ENCODE measurements at regions not wholly inside any gene's neighbourhood (a gene's known extent, or its start where the extent isn't known, plus 50 kb on each side); places are given as distances from the start of the nearest gene placed in this dataset.

DNA sequence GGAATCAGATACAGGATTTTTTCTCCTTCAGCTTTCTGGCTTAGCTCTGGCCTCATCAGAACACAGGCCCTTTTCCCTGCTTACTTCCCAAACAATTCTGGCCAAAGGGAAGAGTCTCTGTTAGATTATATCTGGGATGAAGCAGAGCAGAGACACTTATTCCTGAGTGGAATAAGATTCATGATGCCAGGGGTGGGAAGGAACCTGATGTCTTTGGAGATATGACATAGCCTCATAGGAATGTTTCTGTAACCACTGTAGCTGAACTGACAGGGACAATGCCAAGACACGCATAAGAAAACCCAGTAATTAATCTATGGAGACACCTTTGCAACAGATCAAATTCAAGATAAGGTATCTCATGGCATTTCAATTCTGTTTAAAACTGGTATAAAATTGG is 177.1 kb upstream of the RAG2 start:
- H3K9ac ChIP-seq (ENCODE audit: insufficient read depth, low read length, poor library complexity, severe bottlenecking) = no peak overlapping the region
- WGBS (ENCODE audit: insufficient coverage) = 89% methylated on average over 1 of the region's 1 CpG
- Mint-ChIP-seq H3K36me3 (no peaks in the 10 kb centered on the region), H3K4me1 (peaks cover 3% of the 10 kb centered on the region), H3K4me3 (no peak overlapping the region), H3K27me3 (ENCODE audit: low read depth in 3 of 3) (peaks cover 2 to 4% (median 3%) of the 10 kb centered on the region in 3 donors), H3K9me3 (no peaks in the 10 kb centered on the region), H3K27ac (no peak overlapping the region)
- H3K36me3 ChIP-seq (replicated peaks in 1 of 2; ENCODE audit: control insufficient read depth in 1 of 2, insufficient read depth in 2 of 2, low read length in 2 of 2) = no peaks in the 10 kb centered on the region
- H3K27ac ChIP-seq (ENCODE audit: low read depth in 1 of 2, low read length in 2 of 2) = no peak overlapping the region
- no peaks in the 10 kb centered on the region for H3K9me3 ChIP-seq (replicated peaks in 1 of 2; ENCODE audit: control insufficient read depth in 1 of 2, insufficient read depth in 1 of 2, low read length in 2 of 2)
- H3K4me1 ChIP-seq (ENCODE audit: control insufficient read depth in 1 of 2, insufficient read depth in 2 of 2, low read length in 2 of 2) = no peaks in the 10 kb centered on the region
- H3K4me3 ChIP-seq (replicated peaks in 1 of 3; ENCODE audit: low read depth in 2 of 3, low read length in 3 of 3) = no peak overlapping the region
- no peak for DNase-seq
- no peak for TF ChIP-seq CTCF (IDR thresholded peaks at IDR 0.05)
- H4K20me1 ChIP-seq (ENCODE audit: insufficient read depth, low read length) = no peaks in the 10 kb centered on the region
- no peaks in the 10 kb centered on the region for H3K79me2 ChIP-seq (ENCODE audit: insufficient read depth, low read length)
- no peak overlapping the region for H2AFZ ChIP-seq (ENCODE audit: insufficient read depth, low read depth, low read length, poor library complexity, severe bottlenecking)
- no peak overlapping the region for H3K4me2 ChIP-seq (replicated peaks; ENCODE audit: extremely low read depth, low read length, poor library complexity, severe bottlenecking)
- no peaks in the 10 kb centered on the region for H3K27me3 ChIP-seq (ENCODE audit: control insufficient read depth in 2 of 2, insufficient read depth in 2 of 2, low read length in 2 of 2)
- intact Hi-C loops (cut with micrococcal nuclease) = no loop called here

DNA sequence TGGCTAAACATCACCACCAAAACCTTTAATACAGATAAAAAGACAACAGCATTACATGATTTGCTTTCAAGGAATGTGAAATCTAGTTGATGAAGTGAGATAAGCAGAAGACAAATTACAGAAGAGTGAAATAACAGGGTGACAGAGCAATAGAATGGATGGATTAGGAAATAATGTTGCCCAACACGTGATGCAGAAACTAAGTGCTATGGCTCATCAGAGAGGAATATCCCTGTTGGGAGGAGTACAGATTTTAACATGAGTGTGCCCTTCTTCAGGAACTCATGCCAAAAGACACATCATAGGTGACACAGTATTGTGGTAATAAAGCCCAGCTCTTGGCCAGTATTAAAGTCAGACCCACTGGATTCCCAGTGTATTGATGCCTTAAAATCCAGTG is 176.6 kb upstream of the RAG2 start:
- H3K9ac ChIP-seq (ENCODE audit: insufficient read depth, low read length, poor library complexity, severe bottlenecking) = no peak overlapping the region
- Mint-ChIP-seq H3K9me3 (peaks cover 0 to under 1% (median 0%) of the 10 kb centered on the region in 7 donors), H3K36me3 (no peaks in the 10 kb centered on the region), H3K27me3 (ENCODE audit: low read depth in 3 of 3) (peaks cover 2 to 4% (median 3%) of the 10 kb centered on the region in 3 donors), H3K27ac (no peak overlapping the region), H3K4me1 (peaks cover 3% of the 10 kb centered on the region), H3K4me3 (no peak overlapping the region)
- intact Hi-C loops (cut with micrococcal nuclease) = no loop called here
- no peak overlapping the region for H3K4me3 ChIP-seq (replicated peaks in 1 of 3; ENCODE audit: low read depth in 2 of 3, low read length in 3 of 3)
- TF ChIP-seq CTCF (IDR thresholded peaks at IDR 0.05) = no peak
- no peak overlapping the region for H2AFZ ChIP-seq (ENCODE audit: insufficient read depth, low read depth, low read length, poor library complexity, severe bottlenecking)
- no peak overlapping the region for H3K4me2 ChIP-seq (replicated peaks; ENCODE audit: extremely low read depth, low read length, poor library complexity, severe bottlenecking)
- no peaks in the 10 kb centered on the region for H3K9me3 ChIP-seq (replicated peaks in 1 of 2; ENCODE audit: control insufficient read depth in 1 of 2, insufficient read depth in 1 of 2, low read length in 2 of 2)
- H3K27me3 ChIP-seq (ENCODE audit: control insufficient read depth in 2 of 2, insufficient read depth in 2 of 2, low read length in 2 of 2) = no peaks in the 10 kb centered on the region
- H3K27ac ChIP-seq (ENCODE audit: low read depth in 1 of 2, low read length in 2 of 2) = no peak overlapping the region
- WGBS (ENCODE audit: insufficient coverage) = no CpG with 5 or more reads among the region's 1 CpG
- no peaks in the 10 kb centered on the region for H3K79me2 ChIP-seq (ENCODE audit: insufficient read depth, low read length)
- H3K4me1 ChIP-seq (ENCODE audit: control insufficient read depth in 1 of 2, insufficient read depth in 2 of 2, low read length in 2 of 2) = no peaks in the 10 kb centered on the region
- no peaks in the 10 kb centered on the region for H3K36me3 ChIP-seq (replicated peaks in 1 of 2; ENCODE audit: control insufficient read depth in 1 of 2, insufficient read depth in 2 of 2, low read length in 2 of 2)
- peak in 1 of 3 donors; percentile 27 for DNase-seq
- H4K20me1 ChIP-seq (ENCODE audit: insufficient read depth, low read length) = no peaks in the 10 kb centered on the region
